Caco-2 (cell line): ENCODE measurements at regions not wholly inside any gene's neighbourhood (a gene's known extent, or its start where the extent isn't known, plus 50 kb on each side); places are given as distances from the start of the nearest gene placed in this dataset.

ENCODE experiments used
- BruUV-seq: library from RNA; stranded (reverse); fragments of 400-500 nt; replicated peaks from 2 replicates; lab custom pipeline; 2021; lab: Mats Ljungman, UMichigan
- CTCF ChIA-PET: fragments of 300-600 bp; sonication (Branson Sonifier 250); formaldehyde crosslinking; loops from one replicate; lab custom pipeline; 2022; ENCODE audit warnings: antibody characterized with exemption; lab: Charles Lee
- POLR2A ChIA-PET: fragments of 300-600 bp; sonication (Branson Sonifier 250); formaldehyde crosslinking; loops from one replicate; lab custom pipeline; 2022; ENCODE audit warnings: antibody characterized with exemption; lab: Charles Lee
- DNase-seq, 2 experiments: peaks; one replicate each; pipeline versions ENCODE4 v3.0.0 to v3.0.0-alpha.2; 2020 to 2022
- H3K27me3 ChIP-seq: replicated peaks from 2 replicates; pipeline ENCODE4 v1.6.0; 2011; ENCODE audit warnings: low read length; ENCODE audit not compliant: control insufficient read depth, insufficient read depth
- H3K36me3 ChIP-seq: 2 replicates; pipeline ENCODE4 v1.5.1; 2011; ENCODE audit warnings: low read length; ENCODE audit not compliant: control insufficient read depth, insufficient read depth
- H3K4me1 ChIP-seq: fragments of 250-450 bp; sonication (Bioruptor Pico); 2 replicates; pipeline ENCODE4 v1.5.1; 2020; ENCODE audit warnings: mild to moderate bottlenecking
- H3K4me3 ChIP-seq: 2 replicates; pipeline ENCODE4 v1.5.1; 2011; ENCODE audit warnings: low read depth, mild to moderate bottlenecking, control low read depth, low read length
- H3K9me3 ChIP-seq: fragments of 250-450 bp; sonication (Bioruptor Pico); 2 replicates; pipeline ENCODE4 v1.5.1; 2020; ENCODE audit warnings: mild to moderate bottlenecking, moderate library complexity
- H3K27ac Mint-ChIP-seq: one replicate; pipeline ENCODE4 v1.8.0; 2022; ENCODE audit warnings: mixed read lengths; ENCODE audit not compliant: unreplicated experiment
- H3K27me3 Mint-ChIP-seq: one replicate; pipeline ENCODE4 v1.8.0; 2022; ENCODE audit warnings: mixed read lengths; ENCODE audit not compliant: insufficient read depth, unreplicated experiment
- H3K36me3 Mint-ChIP-seq: one replicate; pipeline ENCODE4 v1.8.0; 2022; ENCODE audit warnings: mild to moderate bottlenecking, mixed read lengths; ENCODE audit not compliant: insufficient read depth, unreplicated experiment
- H3K4me1 Mint-ChIP-seq: one replicate; pipeline ENCODE4 v1.8.0; 2022; ENCODE audit warnings: low read depth, mixed read lengths; ENCODE audit not compliant: unreplicated experiment
- H3K4me3 Mint-ChIP-seq: one replicate; pipeline ENCODE4 v1.8.0; 2022; ENCODE audit warnings: mild to moderate bottlenecking, moderate library complexity, mixed read lengths; ENCODE audit not compliant: unreplicated experiment
- H3K9me3 Mint-ChIP-seq: one replicate; pipeline ENCODE4 v1.8.0; 2022; ENCODE audit warnings: mixed read lengths; ENCODE audit not compliant: unreplicated experiment
- CTCF ChIP-seq, 2 experiments: fragments of 200-600 bp in 1 of 2; IDR thresholded peaks; 1 replicate in 1 of 2; 2 replicates in 1 of 2; pipeline versions ENCODE4 v1.5.1 to v1.8.0; 2011 to 2022; ENCODE audit warnings: antibody characterized with exemption in 1 of 2, control low read depth in 1 of 2, inconsistent platforms in 1 of 2, low read depth in 1 of 2, low read length in 1 of 2, mild to moderate bottlenecking in 1 of 2, moderate library complexity in 1 of 2; ENCODE audit not compliant: insufficient read depth in 1 of 2, severe bottlenecking in 1 of 2, unreplicated experiment in 1 of 2
- intact Hi-C: fragments of 100-400 bp; cut with micrococcal nuclease; formaldehyde crosslinking; loops from one replicate; pipeline ENCODE4 v1.10.0; 2022; ENCODE audit not compliant: unreplicated experiment

- no peak overlapping the region for H3K27ac Mint-ChIP-seq
- no peak for DNase-seq
- H3K9me3 ChIP-seq: peaks cover 3% of the 10 kb centered on the region; the same call in 1 of the 2 replicates
- no peaks in the 10 kb centered on the region for H3K9me3 Mint-ChIP-seq
- no peaks in the 10 kb centered on the region for H3K4me1 Mint-ChIP-seq
- no peaks in the 10 kb centered on the region for H3K27me3 Mint-ChIP-seq
- ChIA-PET POLR2A (no interaction called here), CTCF (no interaction called here)
- no peaks in the 10 kb centered on the region for H3K27me3 ChIP-seq
- no peaks in the 10 kb centered on the region for H3K4me1 ChIP-seq
- TF ChIP-seq CTCF (IDR thresholded peaks at IDR 0.05; ENCODE audit: insufficient read depth in 1 of 2, low read depth in 1 of 2, low read length in 1 of 2, severe bottlenecking in 1 of 2, unreplicated experiment in 1 of 2): no peak
- no peaks in the 10 kb centered on the region for H3K36me3 Mint-ChIP-seq
- intact Hi-C loops: no loop called here
- no peak overlapping the region for H3K4me3 Mint-ChIP-seq
- no peak overlapping the region for H3K4me3 ChIP-seq
- no TSS peak for BruUV-seq
- H3K36me3 ChIP-seq: no peaks in the 10 kb centered on the region
These were observed 414.5 kb upstream of the HSF2 start for GRCh38 chr6:121984956-121985355.

GRCh38 chr6:121993362-121993761 is 406.1 kb upstream of the HSF2 start:
- no peaks in the 10 kb centered on the region for H3K4me1 Mint-ChIP-seq
- intact Hi-C loops: no loop called here
- Histone ChIP-seq H3K4me3 (no peak overlapping the region), H3K4me1 (no peaks in the 10 kb centered on the region), H3K36me3 (no peaks in the 10 kb centered on the region), H3K9me3 (no peaks in the 10 kb centered on the region), H3K27me3 (no peaks in the 10 kb centered on the region)
- H3K9me3 Mint-ChIP-seq: no peaks in the 10 kb centered on the region
- ChIA-PET CTCF (no interaction called here), POLR2A (no interaction called here)
- no peaks in the 10 kb centered on the region for H3K36me3 Mint-ChIP-seq
- no peak for DNase-seq
- BruUV-seq: no TSS peak
- TF ChIP-seq CTCF (IDR thresholded peaks at IDR 0.05; ENCODE audit: insufficient read depth in 1 of 2, low read depth in 1 of 2, low read length in 1 of 2, severe bottlenecking in 1 of 2, unreplicated experiment in 1 of 2): no peak
- no peak overlapping the region for H3K27ac Mint-ChIP-seq
- no peak overlapping the region for H3K4me3 Mint-ChIP-seq
- no peaks in the 10 kb centered on the region for H3K27me3 Mint-ChIP-seq

GRCh38 chr6:121994919-121995318 is 404.5 kb upstream of the HSF2 start:
- no peaks in the 10 kb centered on the region for H3K9me3 Mint-ChIP-seq
- TF ChIP-seq CTCF (IDR thresholded peaks at IDR 0.05; ENCODE audit: insufficient read depth in 1 of 2, low read depth in 1 of 2, low read length in 1 of 2, severe bottlenecking in 1 of 2, unreplicated experiment in 1 of 2): no peak
- H3K36me3 ChIP-seq: no peaks in the 10 kb centered on the region
- no peaks in the 10 kb centered on the region for H3K36me3 Mint-ChIP-seq
- POLR2A ChIA-PET: no interaction called here
- intact Hi-C loops: no loop called here
- H3K4me1 Mint-ChIP-seq: no peaks in the 10 kb centered on the region
- no peak overlapping the region for H3K4me3 ChIP-seq
- no peaks in the 10 kb centered on the region for H3K27me3 ChIP-seq
- no peak for DNase-seq
- no peak overlapping the region for H3K4me3 Mint-ChIP-seq
- no peaks in the 10 kb centered on the region for H3K4me1 ChIP-seq
- H3K9me3 ChIP-seq: no peaks in the 10 kb centered on the region
- BruUV-seq: no TSS peak
- CTCF ChIA-PET: no interaction called here
- no peaks in the 10 kb centered on the region for H3K27me3 Mint-ChIP-seq
- no peak overlapping the region for H3K27ac Mint-ChIP-seq
